ENCODE measurements at regions not wholly inside any gene's neighbourhood (a gene's known extent, or its start where the extent isn't known, plus 50 kb on each side); places are given as distances from the start of the nearest gene placed in this dataset.

GRCh38 chr3:13171704-13172643 lies 98.7 kb upstream of the IQSEC1 start:
- no peak for DNase-seq (ENCODE audit: low spot score)

DNA sequence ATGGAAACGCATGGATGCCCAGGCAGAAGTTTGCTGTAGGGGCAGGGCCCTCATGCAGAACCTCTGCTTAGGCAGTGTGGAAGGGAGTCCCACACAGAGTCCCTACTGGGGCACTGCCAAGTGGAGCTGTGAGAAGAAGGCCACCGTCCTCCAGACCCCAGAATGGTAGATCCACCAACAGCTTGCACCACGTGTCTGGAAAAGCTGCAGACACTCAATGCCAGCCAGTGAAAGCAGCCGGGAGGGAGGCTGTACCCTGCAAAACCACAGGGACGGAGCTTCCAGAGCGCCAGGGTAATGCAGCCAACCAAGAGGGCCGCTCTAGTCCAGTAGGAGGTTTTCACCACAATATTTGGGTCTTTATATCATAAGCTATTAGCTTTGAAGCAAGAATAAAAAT lies 97.1 kb upstream of the IQSEC1 start:
- no peak for DNase-seq (ENCODE audit: low spot score)

DNA sequence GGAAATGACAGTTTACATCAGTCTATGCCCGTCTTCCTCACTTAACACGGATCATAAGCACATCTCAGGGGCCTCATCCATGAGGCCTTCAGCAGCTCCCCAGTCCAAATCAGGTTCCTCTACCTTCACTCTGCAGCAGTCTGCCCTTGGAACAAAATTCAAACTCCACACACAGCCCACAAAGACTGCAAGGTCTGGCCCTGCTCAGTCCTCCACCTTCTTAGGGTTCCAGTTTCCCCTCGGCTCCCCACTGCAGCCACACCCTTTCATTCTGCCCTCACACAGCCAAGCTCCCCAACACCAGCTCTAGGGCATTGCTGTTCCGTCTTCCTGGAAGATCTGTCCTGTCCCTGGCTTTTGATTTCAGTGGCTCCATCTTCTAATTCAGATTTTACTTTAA lies 95.2 kb upstream of the IQSEC1 start:
- no peak for DNase-seq (ENCODE audit: low spot score)

- DNase-seq (ENCODE audit: low spot score) = no peak
Observed at GRCh38 chr3:13167829-13168228, 94.6 kb upstream of the IQSEC1 start.

DNA sequence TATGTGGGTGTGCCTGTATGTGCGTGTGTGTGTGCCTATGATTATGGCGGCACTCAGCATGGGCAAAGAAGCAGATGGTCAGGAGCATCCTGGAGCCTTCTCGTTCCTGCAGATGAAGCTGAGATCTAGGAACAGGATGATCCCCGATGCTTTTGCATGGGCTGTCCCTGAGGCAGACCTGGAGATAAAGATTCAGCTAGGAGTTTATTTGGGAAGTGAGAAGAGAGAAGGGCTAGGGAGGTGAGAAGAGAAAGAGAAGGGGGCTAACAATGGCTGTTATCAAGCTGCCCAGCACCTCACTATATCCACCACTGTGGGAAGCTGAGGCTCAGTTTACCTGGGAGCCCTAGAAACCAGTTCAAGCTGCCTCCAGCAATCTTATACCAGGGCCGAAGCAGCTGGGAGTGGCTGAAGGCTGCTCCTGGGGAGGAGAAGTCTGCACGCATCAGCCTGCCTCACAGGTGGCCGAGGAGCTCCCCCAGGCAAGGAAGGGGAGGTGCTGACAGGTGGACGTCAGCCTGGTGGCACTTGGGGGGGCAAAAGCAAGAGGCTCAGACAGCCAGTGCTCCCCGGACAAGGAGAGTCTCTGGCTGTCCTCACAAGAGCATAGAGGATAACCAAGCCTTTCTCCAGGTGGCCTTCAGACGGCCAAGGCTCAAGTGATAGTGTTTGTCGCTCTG lies 94.0 kb upstream of the IQSEC1 start:
- no peak for DNase-seq (ENCODE audit: low spot score)

- no peak for DNase-seq (ENCODE audit: low spot score)
Observed at GRCh38 chr3:13166243-13167063, 93.2 kb upstream of the IQSEC1 start.

DNA sequence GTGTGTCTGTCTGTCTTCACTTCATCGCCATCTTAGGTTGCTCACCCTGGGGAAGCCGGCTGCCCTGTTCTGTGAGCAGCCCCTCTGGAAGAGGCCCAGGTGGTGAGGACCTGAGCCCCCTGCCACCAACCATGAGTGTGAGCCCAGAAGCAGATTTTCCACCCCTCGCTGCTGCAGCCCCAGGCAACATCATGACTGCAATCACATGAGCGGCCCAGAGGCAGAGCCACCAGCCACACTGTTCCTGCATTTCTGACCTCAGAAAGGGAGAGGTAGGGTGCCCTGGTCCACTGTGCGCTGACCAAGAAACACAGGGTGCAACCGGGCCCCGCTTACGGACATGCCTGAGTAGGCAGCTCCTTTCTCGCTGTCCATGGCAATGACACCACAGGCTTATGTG lies 92.3 kb upstream of the IQSEC1 start:
- no peak for DNase-seq (ENCODE audit: low spot score)

DNA sequence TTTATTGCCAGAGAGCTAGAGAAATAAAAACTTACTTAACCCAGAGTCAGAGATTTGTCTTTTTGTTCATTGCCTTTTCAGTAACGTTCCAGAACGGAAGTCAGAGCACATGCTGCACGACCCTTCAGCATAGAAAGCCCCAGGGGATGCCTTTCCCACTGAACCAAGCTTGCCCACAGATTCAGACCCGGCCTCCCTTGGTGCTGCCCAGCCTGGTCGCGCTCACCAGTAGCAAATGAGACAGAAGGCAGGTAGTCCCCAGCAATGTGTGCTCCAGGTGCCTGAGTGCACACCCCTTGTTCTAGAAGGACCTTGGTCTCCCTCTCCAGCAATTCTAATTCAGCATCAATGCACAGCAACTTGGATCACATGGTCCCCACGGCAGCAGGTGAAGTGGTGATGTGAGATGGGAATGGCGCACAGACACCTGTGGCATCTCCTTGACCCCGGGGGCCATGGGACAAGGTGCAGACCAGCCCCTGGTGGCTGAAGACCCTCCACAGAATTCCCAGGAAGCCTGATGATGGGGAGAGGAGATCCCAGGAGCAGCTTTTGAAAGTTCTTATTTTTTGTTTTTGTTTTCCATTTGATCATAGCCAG lies 91.8 kb upstream of the IQSEC1 start:
- DNase-seq (ENCODE audit: low spot score) = no peak

DNA sequence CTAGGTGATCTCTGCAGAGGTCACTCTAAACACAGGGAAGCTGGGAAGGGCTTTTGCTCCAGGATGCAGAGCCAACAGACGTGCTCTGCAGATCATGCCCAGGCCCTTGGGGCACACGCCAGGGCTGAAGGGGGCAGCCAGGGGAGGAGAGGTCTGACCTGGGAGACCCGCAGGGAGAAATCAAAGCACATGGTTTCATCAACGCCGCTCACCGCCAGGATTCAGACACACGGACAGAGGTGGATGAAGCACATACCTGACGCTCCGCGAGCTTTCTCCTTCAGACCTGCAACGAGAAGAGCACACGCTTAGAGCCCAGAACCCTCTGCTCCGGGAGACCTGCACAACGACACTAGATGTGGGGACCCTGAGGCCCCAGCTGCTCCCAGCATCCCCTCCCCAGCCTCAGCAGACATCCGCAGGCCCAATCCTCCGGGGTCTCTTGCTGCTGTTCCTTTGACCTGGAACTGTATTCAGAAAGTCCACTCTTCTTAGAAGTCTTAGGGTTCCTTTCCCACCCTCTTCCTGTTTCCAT lies 90.7 kb upstream of the IQSEC1 start:
- no peak for DNase-seq (ENCODE audit: low spot score)

GRCh38 chr3:13162549-13163320 lies 89.5 kb upstream of the IQSEC1 start:
- no peak for DNase-seq (ENCODE audit: low spot score)

- no peak for DNase-seq (ENCODE audit: low spot score)
Observed at GRCh38 chr3:13161771-13162535, 88.7 kb upstream of the IQSEC1 start.

DNA sequence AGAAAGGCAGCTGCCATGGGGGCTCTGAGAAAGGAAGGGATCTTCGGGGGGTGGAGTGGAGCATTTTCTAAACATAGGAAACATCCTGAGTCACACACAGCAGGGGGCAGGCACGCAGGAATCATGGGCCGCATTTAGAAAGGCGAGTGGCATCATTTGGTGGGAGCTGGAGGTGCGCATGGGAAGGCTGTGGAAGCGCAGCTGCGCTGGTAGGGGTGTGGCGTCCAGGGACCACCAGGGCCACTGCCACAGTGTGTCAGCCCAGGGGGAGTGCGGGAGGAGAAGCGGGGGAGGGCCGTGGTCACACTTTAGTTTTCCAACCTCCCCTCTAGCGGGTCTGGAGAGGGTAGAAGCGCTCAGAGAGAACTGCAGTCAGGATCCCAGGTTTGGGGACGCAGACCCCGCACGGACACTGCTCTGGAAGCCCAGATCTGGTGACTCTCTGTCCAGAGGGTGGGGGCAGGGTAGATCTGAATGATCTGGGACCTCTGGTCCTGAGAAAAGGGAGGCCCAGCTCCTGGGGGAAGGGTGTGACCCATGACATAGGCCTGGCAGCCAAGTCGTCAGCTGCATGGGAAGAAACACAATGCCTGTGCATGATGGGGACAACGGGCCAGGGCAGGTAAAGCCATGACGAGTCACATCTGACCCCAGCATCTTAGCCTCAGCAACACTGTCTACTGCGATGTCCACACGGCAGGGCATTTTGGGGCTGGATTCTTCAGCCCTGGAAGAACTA lies 88.0 kb upstream of the IQSEC1 start:
- DNase-seq (ENCODE audit: low spot score) = no peak

GRCh38 chr3:13160619-13161018 lies 87.4 kb upstream of the IQSEC1 start:
- DNase-seq (ENCODE audit: low spot score) = no peak

- no peak for DNase-seq (ENCODE audit: low spot score)
Observed at GRCh38 chr3:13159890-13160289, 86.7 kb upstream of the IQSEC1 start.

GRCh38 chr3:13158871-13159270 lies 85.6 kb upstream of the IQSEC1 start:
- no peak for DNase-seq (ENCODE audit: low spot score)

DNA sequence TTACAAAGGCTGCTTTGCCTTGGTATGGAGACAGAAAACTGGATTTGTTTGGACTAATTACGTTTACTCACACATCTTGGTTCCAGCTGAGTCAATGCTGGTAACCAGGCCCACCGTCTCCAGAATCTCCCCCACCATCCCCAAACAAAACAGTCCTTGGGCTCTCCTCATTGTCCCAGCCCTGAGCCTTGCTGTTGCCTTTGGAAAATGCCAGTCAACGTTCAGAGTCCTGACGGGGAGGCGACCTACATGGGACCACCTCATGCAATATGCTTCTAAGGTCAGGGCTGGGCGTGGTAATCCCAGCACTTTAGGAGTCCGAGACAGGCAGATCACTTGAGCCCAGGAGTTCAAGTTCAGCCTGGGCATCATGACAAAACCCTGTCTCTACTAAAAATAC lies 85.2 kb upstream of the IQSEC1 start:
- DNase-seq (ENCODE audit: low spot score) = no peak

DNA sequence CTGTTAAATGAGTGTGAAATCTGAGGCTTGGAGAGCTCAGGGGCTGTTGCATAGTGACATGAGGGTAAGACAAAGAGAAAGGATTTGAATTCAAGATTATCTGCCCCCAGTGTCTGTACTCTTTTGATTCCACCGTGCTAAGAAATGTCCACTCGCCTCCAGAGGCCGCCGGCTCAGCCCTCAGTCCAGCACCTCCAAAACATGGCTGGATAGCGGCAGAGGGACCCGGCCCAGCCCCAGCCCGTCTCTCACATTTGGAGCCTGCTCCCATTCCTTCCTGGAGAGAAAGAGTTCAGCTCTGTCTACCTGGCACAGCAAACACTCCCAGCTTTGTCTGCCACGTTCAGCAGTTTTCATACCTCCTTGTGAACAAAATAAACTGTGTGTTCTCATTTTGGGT lies 84.8 kb upstream of the IQSEC1 start:
- DNase-seq (ENCODE audit: low spot score) = no peak

DNA sequence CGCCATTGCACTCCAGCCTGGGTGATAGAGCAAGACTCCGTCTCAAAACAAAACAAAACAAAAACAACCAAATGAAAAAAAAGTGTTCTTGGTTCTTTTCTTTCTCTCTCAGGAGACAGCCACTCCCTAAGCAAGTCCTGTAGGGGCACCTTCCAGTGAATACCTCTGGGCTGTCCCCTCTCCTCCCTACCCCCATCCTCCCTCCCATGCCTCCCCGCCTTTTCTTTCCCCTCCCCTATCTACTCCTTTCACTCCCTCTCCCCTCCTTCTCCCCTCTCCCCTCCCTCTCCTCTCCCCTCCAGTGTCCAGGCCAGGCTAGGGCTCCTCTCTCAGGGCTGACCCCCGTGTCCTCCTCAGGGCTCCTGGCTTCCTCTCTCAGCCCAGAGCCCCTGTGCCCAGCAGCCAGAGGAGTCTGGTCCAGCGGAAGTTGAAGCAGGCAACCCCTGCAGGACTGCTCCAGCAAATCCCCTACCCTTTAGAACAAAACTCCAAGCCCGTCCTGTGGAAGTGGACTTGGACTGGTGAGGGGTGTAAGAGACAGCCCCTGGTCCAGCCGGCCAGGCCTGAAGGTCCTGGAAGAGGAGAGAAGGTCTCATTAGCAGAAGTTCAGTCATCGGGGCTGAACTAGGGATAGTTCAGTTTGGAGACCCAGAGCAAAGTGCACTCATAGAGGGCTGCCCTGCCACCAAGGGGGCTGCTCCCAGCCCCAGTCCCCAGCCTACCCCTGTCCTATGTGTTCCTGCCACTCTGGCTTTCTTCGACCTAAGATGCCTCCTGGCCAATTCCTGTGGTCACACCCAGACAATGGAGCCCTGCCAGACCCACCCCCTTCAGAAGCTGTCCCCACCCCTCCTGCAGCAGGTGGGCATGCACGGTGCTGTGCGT lies 79.8 kb upstream of the IQSEC1 start:
- DNase-seq (ENCODE audit: low spot score) = no peak

GRCh38 chr3:13150624-13151023 lies 77.4 kb upstream of the IQSEC1 start:
- DNase-seq (ENCODE audit: low spot score) = no peak
